Endothelial cell of umbilical vein (primary cell): ENCODE measurements at regions not wholly inside any gene's neighbourhood (a gene's known extent, or its start where the extent isn't known, plus 50 kb on each side); places are given as distances from the start of the nearest gene placed in this dataset.

Experiments used
- EZH2 ChIP-seq: IDR thresholded peaks from 2 replicates; pipeline ENCODE4 v1.6.1; 2012; ENCODE audit warnings: borderline replicate concordance, low read depth, mild to moderate bottlenecking, moderate library complexity, low read length, inconsistent platforms; ENCODE audit not compliant: severe bottlenecking
- FOS ChIP-seq: IDR thresholded peaks from 2 replicates; pipeline ENCODE4 v1.6.1; 2011; ENCODE audit warnings: mild to moderate bottlenecking, low read length, moderate library complexity, borderline replicate concordance; ENCODE audit not compliant: insufficient read depth
- GATA2 ChIP-seq: IDR thresholded peaks from 2 replicates; pipeline ENCODE4 v1.7.0; 2011; ENCODE audit warnings: low read depth, mild to moderate bottlenecking, moderate library complexity, mixed read lengths, low read length; ENCODE audit not compliant: insufficient read length, insufficient read depth
- POLR2A ChIP-seq: IDR thresholded peaks from 2 replicates; pipeline ENCODE4 v1.6.1; 2012; ENCODE audit warnings: low read depth, mild to moderate bottlenecking, control low read depth, low read length
- POLR2AphosphoS5 ChIP-seq: IDR thresholded peaks from 2 replicates; pipeline ENCODE4 v1.6.1; 2012; ENCODE audit warnings: low read depth, mild to moderate bottlenecking, control low read depth, low read length, moderate library complexity; ENCODE audit not compliant: insufficient read depth
- TF ChIP-seq, protein P1 (sequence below): IDR thresholded peaks from 2 replicates; pipeline ENCODE4 v1.6.1; 2011; ENCODE audit not compliant: insufficient read depth, insufficient read length
- TF ChIP-seq, protein P2 (sequence below), 2 donors: IDR thresholded peaks; 1 replicate in 1 of 2; 2 replicates in 1 of 2; pipeline ENCODE4 v1.5.1; 2011; ENCODE audit warnings: low read length in 2 of 2, mild to moderate bottlenecking in 2 of 2, moderate library complexity in 2 of 2, control low read depth in 1 of 2, inconsistent platforms in 1 of 2, low read depth in 1 of 2; ENCODE audit not compliant: insufficient read depth in 1 of 2; ENCODE audit errors: extremely low read depth in 1 of 2

DNA sequence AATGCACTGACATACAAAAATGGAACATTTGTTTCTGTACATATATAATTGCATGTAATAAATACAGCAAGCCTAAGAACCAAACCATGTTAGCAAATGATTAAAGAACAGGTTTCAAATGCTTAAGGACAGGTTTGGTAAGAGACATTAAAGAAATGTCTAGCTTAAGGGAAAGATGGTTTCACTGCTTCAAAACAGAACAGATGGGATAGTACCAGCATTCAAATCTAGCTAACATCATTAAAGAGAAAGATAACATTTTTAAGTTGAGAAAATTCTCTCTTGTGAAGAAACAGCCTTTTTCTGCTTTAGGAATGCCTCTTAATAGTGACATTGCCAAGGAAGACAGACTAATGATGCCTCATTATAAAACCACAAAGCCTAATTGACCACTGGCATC is 52.5 kb upstream of the DOCK9 start:
- TF ChIP-seq POLR2A (no peak), POLR2AphosphoS5 (no peak), EZH2 (no peak), GATA2 (no peak), FOS (no peak)
- TF ChIP-seq, protein P1, sequence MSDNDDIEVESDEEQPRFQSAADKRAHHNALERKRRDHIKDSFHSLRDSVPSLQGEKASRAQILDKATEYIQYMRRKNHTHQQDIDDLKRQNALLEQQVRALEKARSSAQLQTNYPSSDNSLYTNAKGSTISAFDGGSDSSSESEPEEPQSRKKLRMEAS, result no peak
- TF ChIP-seq, protein P2, sequence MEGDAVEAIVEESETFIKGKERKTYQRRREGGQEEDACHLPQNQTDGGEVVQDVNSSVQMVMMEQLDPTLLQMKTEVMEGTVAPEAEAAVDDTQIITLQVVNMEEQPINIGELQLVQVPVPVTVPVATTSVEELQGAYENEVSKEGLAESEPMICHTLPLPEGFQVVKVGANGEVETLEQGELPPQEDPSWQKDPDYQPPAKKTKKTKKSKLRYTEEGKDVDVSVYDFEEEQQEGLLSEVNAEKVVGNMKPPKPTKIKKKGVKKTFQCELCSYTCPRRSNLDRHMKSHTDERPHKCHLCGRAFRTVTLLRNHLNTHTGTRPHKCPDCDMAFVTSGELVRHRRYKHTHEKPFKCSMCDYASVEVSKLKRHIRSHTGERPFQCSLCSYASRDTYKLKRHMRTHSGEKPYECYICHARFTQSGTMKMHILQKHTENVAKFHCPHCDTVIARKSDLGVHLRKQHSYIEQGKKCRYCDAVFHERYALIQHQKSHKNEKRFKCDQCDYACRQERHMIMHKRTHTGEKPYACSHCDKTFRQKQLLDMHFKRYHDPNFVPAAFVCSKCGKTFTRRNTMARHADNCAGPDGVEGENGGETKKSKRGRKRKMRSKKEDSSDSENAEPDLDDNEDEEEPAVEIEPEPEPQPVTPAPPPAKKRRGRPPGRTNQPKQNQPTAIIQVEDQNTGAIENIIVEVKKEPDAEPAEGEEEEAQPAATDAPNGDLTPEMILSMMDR (IDR thresholded peaks at IDR 0.05; ENCODE audit: extremely low read depth in 1 of 2, insufficient read depth in 1 of 2, low read depth in 1 of 2, low read length in 2 of 2), result no peak
